ENCODE measurements at regions not wholly inside any gene's neighbourhood (a gene's known extent, or its start where the extent isn't known, plus 50 kb on each side); places are given as distances from the start of the nearest gene placed in this dataset.
"Not testable (repeated sequence)": the region's sequence is repeated elsewhere in the genome, so short reads cannot be mapped to it uniquely, and the experiment has no call there.

DNA sequence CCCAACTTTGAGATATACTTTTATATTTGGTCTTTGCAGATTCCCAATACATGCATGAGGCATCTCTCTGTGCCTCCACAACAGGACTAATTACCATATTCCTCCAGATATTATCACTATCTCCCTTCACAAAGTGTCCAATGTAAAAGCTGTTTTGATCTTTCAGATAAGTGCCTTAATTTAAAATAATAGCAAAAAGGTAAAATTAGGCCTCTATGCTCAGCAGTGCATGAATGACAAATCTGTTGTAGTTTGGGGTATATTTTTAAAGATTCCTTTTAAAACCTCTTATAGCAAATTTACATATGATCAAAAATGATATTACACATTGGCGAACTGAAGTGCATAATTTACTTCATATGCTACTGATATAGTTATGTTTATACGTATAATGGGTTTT, 369.2 kb upstream of the CCNH start:
- no peak for DNase-seq

DNA sequence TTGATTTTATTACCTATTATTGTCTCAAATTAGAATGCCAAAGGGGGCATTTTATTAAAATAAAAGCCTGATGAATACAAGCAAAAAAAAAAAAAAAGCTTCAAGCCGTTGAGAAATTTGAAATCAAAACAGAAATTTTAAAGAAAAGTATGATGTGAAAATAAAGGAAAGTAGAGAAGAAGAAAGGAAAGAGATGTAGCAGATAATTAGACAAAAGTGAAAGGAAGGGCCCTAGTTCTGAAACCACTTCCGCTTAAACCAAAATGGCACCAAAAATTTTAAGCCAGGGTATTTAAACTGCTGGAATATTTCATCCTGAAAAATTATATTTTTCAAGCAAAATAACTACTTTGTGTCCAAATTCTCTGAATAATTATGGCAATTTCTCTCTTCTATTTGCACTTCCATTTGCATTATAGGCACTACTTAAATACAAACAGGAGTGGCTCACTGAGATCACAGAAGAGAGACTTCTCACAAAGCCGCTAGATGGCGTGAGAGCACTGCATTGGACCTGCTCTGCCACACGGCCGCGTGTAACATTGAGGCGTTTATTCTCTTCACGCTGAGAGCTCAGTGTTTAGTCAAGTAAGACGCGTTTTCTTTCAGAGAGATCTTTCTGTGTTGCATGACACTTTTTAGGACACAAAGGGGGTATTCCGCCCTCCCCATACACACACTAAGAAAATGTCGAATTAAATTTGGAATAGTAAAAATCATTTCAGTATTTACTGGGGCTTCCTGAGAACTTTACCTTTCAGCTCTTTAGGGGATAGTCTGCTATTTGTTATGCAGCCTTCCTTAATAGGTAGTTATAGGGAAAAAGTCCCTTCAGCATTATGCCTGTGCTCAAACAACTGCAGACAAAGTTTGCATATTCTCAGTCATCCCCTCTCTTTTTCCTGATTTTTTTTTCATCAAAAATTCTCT, 368.4 kb upstream of the CCNH start:
- no peak for DNase-seq

DNA sequence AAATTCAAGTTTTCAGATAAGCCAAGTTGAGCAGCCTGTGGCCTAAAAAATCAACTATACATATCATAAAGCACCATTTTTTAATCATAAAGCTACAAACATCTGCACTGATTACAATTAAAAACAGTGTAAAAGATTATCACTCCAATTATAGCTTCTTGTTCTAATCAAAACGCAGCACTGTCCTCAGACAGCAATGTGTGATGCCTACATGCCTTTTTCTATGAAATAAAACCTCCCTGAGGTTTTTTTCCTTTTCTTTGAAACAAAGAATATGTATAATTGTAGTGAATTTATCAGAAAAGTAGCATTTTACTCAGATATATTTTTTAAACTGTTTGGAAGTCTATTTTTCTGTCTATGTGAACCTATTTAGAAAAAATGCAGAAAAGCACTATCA, 366.1 kb upstream of the CCNH start:
- DNase-seq = no peak

DNA sequence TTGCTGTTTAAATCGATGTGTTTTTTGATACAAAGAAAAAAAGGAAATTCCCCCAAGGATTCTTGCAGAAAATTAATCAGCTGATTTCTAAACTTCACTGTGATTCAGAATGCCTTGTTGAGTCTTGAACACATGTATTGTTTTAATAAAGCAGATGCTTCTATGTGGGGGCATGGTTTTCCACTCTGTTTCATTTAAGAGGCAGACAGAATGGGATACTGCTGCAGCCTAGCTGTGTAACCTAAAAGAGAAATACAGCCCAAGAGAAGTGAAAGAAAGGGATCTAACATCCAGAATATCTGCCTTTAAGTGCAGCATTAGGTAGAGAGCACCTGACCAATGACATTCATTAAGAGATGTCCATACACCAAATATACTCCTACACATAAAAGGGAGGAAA, 365.1 kb upstream of the CCNH start:
- DNase-seq = no peak

DNA sequence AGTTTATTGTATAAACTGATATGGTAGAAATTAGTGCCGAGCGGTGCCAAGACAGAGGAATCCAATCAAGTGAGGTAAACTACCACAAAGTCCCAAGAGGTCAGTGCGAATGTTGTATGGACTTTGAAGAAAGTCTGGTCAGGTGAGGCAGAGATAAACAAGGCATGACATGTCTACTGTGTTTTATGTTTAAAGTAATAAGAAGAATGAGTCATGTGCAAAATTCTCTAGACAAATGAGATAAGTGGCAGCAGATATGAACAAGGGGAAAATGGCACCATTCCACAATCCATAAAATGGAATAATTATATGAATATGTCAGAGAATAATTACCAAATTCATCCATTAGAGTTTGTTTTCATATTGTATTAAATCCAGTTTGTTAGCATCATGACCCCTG, 364.1 kb upstream of the CCNH start:
- no peak for DNase-seq

DNA sequence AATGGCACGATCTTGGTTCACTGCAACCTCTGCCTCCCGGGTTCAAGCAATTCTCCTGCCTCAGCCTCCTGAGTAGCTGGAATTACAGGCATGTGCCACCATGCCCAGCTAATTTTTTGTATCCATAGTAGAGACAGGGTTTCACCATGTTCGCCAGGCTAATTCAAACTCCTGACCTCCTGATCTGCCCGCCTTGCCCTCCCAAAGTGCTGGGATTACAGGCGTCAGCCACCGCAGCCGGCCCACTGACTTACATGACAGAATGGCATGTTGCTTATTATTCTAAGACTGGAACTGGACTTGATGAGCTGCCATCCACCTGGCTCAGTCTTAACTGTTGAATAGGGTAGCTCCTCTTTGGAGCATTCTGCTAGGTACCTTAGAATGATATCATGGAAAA, 363.6 kb upstream of the CCNH start:
- DNase-seq = not testable (repeated sequence)

DNA sequence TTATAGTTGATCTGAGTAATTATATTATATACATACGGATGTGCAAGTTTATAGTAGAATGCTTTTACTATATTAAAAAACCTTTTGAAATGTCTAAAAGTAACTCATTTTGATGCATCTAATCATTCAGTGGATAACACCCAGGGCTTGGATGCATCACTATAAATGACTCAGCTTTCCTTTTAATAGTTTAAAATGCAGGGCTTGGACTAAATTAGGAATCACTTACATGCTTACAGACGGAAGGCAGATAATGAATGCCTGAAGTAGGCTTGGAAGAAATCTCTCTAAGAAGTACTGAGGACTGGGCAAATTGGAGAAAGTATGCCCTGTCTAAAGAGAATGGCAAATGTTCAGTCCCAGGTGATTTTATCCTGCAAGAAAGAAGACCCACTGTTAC, 362.5 kb upstream of the CCNH start:
- no peak for DNase-seq

DNA sequence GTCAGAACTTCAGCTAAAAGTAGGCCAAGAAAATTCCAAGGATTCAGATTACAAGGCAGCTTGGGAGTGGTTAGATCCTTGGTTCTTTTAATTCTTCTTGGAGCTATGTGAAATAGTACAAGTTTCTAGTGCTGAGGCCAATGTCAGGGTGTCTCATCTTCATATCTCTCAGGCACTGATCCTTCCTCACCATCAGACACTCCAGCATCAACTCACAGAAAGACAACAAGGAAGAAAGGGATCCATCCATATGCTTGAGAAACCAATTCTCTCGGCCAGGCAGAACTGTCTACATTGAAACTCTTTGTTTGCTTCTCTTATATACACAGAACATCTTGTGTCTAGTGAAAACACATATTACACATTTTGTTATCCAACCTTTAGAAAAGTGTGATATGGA, 362.1 kb upstream of the CCNH start:
- DNase-seq = no peak

DNA sequence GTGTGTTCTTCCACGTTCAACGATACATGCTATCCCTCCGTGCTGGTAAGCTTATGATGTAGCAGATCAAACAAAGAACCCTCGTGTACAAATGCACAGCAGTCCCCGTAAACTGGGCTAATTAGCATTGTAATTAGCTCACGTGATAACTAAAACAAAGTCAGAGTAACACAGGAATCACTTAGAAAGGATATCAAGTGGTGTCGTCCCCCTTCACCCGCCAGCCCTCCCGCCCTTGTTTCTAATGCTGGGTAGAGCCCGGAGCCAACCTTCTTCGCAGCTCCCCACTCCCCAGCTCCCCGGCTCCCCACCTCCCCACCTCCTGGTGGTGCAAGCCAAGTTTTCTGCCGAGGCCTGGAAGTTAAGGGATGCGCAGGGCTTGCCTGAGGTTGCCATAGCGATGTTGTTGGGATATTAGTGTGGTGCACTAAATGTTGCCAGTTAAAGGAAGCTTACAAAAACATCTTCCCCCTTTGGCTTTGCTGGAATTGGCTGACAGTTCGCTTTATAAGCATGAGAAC, 357.9 kb upstream of the CCNH start:
- no peak for DNase-seq

DNA sequence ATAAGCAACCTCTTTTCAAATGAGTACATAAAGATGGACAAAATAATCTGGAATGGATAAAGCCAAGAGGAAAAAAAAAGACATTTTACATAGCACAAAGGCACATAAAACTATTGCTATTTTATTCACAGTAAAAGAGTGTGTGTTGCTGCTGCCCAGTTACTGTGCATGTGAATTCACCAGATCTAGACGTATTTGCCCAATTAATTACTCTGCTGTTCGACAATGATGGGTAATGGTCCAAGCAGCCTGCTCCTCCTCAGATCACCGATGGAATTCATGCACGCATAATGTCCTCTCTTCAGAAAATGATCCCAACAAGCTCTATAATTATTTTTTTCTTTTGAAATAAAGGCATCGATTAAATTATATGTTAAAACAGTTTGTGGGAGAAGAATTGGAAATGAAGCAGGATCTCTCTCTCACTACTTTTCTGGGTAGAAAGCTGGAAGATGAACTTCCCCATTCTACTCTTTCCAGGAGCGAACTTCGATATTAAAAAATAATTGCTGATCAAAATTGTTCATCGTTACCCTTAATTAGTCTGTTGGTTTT, 357.4 kb upstream of the CCNH start:
- no peak for DNase-seq

DNA sequence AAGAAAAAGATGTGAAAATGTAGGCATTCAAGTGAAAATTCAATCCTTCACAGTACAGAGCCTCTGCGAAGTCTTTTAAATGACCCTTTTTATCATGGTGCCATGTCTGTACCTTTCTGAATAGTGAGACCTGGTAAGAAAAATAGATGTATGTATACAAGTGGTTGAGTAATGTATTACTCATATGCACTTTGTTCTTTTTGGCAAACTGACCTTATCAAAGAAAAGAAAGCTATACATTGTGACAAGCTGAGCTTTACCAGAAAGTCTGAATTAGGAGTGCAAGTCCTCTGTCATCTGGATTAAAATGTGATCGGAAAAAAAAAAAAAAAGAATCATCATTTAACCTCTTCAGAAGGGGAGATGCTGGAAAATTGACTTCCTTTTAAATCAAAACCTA, 356.4 kb upstream of the CCNH start:
- no peak for DNase-seq

DNA sequence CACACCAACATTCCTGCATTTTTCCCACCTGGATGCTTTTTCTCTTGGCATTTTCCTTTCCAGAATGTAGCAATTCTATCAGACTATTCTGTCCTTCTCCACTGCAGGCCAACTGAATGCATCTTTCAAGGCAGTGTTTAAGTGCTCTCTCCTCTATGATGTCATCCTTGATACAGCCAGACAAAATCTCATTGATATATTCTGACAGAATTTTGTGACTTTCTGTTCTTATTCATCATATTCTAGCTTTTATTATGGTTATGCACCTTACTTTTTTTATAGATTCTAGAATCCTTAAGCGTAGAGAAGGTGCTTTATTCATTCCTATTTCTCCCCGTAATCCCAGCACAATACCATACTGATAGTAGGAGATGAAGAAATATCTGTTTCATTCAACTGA, 355.5 kb upstream of the CCNH start:
- no peak for DNase-seq

DNA sequence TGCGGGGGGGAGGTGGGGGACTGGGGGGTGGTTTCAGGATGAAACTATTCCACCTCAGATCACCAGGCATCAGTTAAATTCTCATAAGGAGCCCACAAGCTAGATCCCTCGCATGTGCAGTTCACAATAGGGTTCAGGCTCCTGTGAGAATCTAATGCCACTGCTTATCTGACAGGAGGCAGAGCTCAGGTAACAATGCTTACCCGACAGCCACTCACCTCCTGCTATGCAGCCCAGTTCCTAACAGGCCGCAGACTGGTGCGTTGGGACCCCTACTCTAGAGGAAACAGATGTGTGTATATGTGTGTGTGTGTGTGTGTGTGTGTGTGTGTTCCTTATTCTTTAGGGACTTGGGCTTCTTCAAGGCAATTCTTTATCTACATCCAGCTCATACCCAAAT, 352.3 kb upstream of the CCNH start:
- no peak for DNase-seq

DNA sequence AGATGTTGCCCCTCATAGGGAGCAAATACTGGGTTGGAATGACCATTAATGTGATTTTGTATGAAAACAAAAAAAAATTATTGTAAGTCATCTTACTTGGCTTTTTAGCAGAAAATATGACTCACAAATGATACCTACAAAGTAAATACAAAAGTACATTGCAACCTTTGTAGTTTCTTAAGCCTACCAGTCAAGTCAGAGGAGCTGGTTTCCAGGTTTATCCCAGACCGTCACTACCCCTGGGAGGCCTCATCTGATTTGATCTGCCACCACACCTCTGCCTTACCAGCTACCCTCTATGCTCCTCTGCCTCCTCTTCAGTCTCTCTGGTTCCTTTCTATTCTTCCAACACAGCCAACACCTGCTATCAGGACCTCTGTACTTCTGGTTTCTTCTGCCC, 349.9 kb upstream of the CCNH start:
- no peak for DNase-seq

DNA sequence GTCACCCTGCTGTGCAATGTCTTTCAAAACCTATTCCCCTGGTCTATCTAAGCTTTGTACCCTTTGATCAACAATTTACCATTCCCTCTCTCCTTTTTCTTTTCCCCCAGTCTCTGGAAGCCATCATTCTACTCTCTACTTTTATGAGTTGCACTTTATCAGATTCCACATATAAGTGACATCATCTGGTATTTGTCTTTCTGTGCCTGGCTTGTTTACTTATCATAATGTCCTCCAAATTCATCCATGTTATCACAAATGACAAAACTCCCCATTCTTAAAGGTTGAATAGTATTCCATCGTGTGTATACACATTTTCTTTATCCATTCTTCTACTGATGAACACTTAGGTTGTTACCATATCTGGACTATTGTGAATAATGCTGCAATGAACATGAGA, 344.2 kb upstream of the CCNH start:
- no peak for DNase-seq

DNA sequence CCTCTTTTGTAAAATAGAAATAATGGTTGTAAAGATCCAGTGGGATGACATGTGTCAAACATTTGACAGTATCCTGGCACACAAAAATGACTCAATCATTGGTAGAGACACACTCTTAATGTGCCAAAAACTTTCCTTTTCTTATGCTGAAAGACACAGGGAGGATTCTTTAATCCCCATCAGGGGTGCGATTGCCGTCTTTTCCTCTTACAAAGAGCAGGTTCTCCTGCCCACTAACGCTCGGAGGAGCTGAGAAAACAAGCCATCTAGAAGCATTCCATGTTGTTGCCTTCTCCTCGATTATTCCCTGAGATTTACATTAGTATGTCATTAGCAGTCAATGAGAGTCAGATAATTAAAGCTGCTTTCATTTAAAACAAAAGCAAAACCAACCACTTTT, 342.6 kb upstream of the CCNH start:
- DNase-seq = no peak

DNA sequence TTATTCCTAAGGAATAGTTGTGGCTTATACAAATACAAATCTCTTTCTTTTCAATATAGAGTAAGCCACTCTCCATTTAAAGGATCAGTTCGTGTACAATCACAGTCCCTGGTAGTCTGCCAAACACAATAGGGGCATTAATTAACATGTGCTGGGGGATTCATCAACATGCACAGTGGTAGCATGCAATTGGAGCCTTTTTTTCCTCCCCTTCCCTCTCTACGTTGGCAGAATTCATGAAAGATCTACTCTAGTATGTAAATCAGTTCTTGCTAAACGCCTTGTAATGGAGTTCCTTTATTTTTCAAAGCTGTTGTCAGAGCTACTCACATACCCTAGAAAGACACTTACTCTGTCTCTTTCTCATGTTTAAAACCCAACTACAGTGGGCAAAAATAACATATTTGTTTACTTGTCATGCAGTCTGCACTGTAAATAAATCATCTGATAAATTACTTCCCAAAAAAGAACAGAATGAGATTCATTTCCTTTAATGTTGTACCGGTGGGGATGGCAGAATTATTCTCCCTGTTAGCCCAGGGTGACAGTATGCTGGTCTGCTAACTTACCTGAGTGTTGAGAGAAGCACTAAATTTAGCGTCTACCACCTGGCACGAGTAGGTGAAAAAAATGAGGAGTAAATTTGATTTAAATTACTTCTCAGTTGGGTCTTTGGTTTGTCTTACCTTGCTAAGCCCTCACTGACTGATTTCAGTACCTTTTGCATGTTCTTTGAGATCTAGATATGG, 341.5 kb upstream of the CCNH start:
- no peak for DNase-seq

DNA sequence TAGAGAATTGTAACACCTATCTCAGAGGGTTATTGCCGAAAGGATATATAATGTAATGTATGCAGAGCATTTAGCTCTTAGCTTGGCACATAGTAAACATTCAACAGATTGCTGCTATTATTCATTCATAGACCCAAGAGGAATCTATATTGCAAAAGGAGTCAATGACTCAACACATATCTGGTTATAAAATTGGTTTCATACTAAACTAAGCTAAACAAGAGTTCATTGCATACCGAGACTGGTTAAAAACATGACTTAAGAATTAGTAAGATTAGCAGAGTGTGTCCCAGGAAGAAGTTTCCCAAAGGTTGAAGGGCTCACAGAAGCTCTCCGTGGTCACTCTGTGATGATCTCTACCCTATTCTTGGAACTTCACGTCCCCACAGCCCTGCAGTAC, 339.6 kb upstream of the CCNH start:
- DNase-seq = no peak

DNA sequence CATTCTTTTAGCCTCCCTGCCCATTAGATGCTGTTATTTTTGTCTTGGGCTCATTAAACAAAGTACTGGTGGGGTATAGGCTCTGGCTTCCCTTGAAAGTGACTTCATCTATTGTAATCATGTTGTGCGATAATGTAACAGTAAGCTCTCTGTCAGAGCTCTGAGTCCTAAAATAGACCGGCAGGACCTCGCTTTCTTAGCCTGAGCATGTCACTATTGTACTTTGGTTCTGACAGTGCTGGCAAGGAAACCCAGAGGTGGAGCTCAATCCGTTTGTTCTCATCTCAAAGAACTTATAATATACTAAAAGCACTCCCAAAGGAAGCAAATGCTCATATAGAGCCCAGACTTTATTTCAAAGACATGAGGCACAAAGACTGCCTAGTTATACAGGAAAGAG, 339.1 kb upstream of the CCNH start:
- no peak for DNase-seq

DNA sequence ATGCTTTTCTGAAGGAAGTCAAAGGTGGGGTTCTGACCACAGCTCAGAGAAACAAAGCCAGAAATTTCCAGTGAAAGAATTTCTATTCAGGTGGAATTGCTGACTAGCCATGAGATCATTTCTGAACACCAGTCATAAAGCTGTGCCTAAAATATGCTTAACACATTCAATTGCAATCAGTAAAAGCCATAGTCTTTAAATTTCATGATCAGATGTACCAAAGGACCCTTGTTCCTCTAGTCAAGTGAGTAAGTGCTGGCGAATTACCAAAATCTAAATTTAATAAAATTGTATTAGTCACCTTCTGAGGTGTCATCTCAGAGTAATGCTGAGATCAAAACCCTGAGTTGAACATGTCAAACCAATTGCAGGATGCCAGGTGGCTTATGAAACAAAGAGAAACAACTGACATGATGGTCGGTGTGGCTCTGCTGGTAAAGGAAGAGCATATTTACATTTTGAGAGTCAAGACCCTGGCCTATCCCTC, 334.2 kb upstream of the CCNH start:
- DNase-seq = no peak

DNA sequence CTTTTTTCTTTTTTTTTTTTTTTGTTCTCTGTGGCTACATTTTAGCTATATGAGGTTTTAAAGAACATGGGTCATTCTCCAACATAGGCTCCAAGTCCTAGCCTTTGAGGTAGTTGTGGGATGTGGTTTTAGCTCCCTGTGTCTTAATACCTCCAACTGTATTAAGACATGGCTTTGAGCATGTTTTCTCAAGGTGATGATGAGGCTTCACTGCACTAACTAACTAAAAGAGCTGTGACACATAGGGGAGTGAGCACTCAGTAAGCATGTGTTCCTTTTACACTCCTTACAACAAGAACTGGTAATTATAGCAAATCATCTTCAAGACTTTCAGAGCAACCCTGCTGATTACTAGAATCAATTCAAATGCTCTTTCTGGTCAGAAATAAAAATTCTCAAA, 333.6 kb upstream of the CCNH start:
- no peak for DNase-seq

DNA sequence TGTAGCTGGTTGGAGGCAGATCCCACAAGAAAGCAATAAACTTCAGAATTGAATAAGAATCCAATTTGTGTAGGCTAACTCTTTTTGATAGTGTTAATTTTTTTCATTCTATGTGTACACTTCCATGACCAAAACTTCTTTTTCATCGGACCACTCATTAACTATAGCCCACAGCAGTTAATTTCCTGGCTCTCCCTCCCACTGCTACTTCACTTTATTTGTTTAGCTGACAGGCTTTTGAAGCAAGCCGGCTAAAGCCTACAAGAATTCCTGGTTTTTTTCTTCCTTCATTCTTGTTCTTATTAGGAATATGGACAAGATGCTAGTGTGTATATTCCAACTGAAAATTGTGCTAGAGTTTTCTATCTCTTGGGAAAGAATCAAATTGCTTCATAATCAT, 329.2 kb upstream of the CCNH start:
- no peak for DNase-seq

DNA sequence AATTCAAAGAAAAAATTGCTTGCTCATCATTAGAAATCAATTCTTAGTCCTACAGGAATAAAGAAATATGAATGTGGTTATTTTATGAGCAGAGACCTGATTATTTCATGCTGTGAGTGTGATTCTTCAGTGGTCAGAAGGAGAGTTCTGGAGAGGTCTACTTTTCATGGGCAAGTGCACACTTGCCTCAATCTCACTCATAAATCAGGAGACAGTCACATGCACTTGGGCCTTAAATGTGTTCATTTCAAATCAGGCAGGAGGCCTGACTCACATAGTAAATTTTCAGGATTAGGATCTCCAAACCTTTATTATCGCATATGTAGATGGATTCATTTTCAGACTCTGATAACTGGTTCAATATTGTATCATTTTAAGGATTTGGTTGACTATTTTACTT, 323.2 kb upstream of the CCNH start:
- DNase-seq = no peak

DNA sequence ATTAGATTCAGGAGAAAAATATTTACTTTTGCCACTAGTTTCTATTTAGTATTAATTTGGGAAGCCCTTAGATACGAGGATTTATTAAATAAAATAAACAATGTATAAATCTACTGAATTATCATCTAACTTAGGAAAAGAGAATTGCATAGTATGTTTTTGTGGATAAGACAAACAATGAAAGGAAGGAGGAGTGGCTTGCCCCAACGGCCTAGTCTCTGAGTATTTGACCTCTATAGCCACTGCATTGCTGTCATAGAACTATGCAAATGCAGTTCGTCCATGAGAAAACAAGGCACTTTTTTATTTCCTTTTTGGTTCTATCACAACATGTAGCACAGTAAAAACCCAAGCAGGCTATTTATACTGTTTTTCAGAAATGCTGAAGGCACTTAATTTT, 321.2 kb upstream of the CCNH start:
- no peak for DNase-seq
